Right atrium auricular region (tissue), 2 donors: ENCODE measurements at regions not wholly inside any gene's neighbourhood (a gene's known extent, or its start where the extent isn't known, plus 50 kb on each side); places are given as distances from the start of the nearest gene placed in this dataset.
"Not testable (repeated sequence)": the region's sequence is repeated elsewhere in the genome, so short reads cannot be mapped to it uniquely, and the experiment has no call there.

ENCODE experiments used
- DNase-seq: peaks from one replicate; pipeline ENCODE4 v3.0.0-alpha.2; 2019; ENCODE audit warnings: low spot score
- H3K27ac ChIP-seq, 2 donors: fragments of 200-600 bp; sonication (generic); 1 replicate in 1 of 2; 2 replicates in 1 of 2; pipeline ENCODE4 v1.5.1; 2016 to 2019
- H3K27me3 ChIP-seq, 2 donors: fragments of 200-600 bp; sonication (generic); one replicate each; pipeline versions ENCODE4 v1.5.1 to v1.6.0; 2017 to 2019
- H3K36me3 ChIP-seq: fragments of 200-600 bp; sonication (generic); one replicate; pipeline ENCODE4 v1.5.1; 2016
- H3K4me1 ChIP-seq, 2 donors: fragments of 200-600 bp; sonication (generic); one replicate each; pipeline versions ENCODE4 v1.5.1 to v1.6.0; 2017 to 2019
- H3K4me3 ChIP-seq, 2 donors: fragments of 200-600 bp; sonication (generic); 1 replicate in 1 of 2; 2 replicates in 1 of 2; pipeline ENCODE4 v1.5.1; 2017 to 2019; ENCODE audit warnings: mild to moderate bottlenecking in 1 of 2, moderate library complexity in 1 of 2
- H3K9me3 ChIP-seq, 2 donors: fragments of 200-600 bp; sonication (generic); one replicate each; pipeline ENCODE4 v1.5.1; 2019
- TF ChIP-seq, protein P1 (sequence below), 2 donors: fragments of 200-600 bp; sonication (generic); IDR thresholded peaks; one replicate each; pipeline ENCODE4 v1.5.1; 2019; ENCODE audit warnings: antibody characterized with exemption in 2 of 2

DNA sequence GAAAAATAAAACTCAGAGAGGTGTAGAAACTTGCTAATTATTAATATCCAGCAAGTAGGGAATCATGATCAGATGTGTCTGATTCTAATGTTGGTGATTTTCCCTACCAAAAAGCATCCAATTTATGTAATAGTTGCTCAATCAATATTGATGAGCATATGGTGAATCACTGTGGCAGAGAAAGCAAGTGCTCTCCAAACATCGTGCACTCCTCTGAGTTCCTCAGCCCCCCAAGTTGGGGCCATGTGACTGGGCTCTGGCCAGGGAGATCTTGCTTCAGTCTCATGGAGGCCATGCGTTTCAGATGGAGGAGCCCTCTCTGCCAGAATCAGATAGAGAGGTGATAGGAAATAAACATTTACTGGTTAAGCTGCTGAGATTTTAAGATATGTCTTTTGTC lies 133.2 kb upstream of the LY86 start:
- Histone ChIP-seq H3K4me3 (no peak overlapping the region), H3K36me3 (no peaks in the 10 kb centered on the region), H3K27ac (no peak overlapping the region), H3K27me3 (no peaks in the 10 kb centered on the region), H3K4me1 (peaks cover 0 to 23% of the 10 kb centered on the region in 2 donors), H3K9me3 (no peaks in the 10 kb centered on the region)
- DNase-seq, result no peak
- TF ChIP-seq, protein P1, sequence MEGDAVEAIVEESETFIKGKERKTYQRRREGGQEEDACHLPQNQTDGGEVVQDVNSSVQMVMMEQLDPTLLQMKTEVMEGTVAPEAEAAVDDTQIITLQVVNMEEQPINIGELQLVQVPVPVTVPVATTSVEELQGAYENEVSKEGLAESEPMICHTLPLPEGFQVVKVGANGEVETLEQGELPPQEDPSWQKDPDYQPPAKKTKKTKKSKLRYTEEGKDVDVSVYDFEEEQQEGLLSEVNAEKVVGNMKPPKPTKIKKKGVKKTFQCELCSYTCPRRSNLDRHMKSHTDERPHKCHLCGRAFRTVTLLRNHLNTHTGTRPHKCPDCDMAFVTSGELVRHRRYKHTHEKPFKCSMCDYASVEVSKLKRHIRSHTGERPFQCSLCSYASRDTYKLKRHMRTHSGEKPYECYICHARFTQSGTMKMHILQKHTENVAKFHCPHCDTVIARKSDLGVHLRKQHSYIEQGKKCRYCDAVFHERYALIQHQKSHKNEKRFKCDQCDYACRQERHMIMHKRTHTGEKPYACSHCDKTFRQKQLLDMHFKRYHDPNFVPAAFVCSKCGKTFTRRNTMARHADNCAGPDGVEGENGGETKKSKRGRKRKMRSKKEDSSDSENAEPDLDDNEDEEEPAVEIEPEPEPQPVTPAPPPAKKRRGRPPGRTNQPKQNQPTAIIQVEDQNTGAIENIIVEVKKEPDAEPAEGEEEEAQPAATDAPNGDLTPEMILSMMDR (IDR thresholded peaks at IDR 0.05), result no peak

DNA sequence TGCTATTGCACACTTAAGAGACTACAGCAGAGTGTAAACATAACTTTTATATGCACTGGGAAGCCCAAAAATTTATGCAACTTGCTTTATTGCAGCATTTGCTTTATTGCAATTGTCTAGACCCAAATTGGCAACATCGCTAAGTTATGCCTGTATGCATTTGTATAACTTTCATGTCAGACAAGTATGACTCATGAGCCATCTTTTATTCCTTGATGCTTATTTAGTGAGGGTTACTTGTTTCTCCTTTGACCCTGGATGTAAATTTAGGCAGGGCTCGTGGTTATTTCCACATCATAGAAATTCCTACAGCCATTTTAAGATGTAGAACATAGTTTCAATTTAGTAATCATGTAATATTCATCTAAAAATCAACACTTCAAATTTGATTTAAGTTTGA lies 130.3 kb upstream of the LY86 start:
- TF ChIP-seq, protein P1 (IDR thresholded peaks at IDR 0.05), result no peak
- Histone ChIP-seq H3K4me1 (peaks cover 0 to 2% of the 10 kb centered on the region in 2 donors), H3K36me3 (no peaks in the 10 kb centered on the region), H3K27ac (no peak overlapping the region), H3K9me3 (no peaks in the 10 kb centered on the region), H3K4me3 (no peak overlapping the region), H3K27me3 (no peaks in the 10 kb centered on the region)
- DNase-seq, result no peak

DNA sequence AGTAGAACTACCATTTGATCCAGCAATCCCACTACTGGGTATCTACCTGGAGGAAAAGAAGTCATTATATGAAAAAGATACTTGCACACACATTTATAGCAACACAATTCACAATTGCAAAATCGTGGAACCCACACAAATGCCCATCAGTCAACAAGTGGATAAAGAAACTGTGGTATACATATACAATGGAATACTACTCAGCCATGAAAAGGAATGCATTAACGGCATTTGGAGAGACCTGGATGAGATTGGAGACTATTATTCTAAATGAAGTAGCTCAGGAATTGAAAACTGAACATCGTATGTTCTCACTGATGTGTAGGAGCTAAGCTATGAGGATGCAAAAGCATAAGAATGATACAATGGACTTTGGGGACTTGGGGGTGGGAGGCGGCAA lies 128.6 kb upstream of the LY86 start:
- not testable (repeated sequence) for H3K27me3 ChIP-seq, H3K9me3 ChIP-seq, DNase-seq, H3K4me1 ChIP-seq, H3K36me3 ChIP-seq, H3K4me3 ChIP-seq, H3K27ac ChIP-seq

DNA sequence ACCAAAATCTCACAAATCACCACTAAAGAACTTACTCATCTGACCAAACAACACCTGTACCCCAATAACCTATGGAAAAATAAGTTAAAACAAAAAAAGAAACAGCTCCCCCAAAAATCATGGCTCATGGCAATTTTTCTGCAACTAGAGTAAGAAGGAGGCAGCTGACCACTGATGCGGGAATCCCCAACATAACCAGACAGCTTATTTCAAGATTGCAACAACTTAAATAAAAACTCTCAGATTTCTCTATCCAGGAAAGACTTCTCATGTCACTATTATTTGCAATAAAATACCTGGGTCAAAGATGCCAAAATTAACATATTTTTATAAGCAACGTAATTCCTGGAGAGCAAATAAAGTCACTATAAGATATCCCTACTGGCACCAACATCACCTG lies 128.1 kb upstream of the LY86 start:
- Histone ChIP-seq H3K9me3 (no peaks in the 10 kb centered on the region), H3K4me1 (no peaks in the 10 kb centered on the region), H3K36me3 (no peaks in the 10 kb centered on the region), H3K4me3 (no peak overlapping the region), H3K27ac (no peak overlapping the region), H3K27me3 (no peaks in the 10 kb centered on the region)
- TF ChIP-seq, protein P1 (IDR thresholded peaks at IDR 0.05), result no peak
- DNase-seq, result no peak

DNA sequence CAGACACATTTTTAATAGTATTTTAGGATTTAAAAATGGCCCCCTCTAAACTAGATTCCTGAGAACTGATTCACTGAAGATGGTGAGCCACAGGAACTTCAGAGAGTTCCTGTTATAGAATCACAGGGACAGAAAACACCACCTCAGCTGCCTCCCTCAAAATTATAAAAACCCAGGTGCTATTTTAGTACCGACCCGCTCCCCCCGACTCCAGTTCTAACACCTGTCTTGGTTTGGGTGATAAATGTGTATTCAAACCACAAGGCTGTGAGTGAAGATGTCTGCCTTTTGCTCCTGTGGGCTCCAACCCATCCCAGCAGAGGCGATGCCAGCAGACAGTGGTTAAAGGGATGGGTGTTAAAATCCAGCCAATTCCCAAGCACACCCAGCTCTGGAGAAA lies 127.4 kb upstream of the LY86 start:
- H3K4me3 ChIP-seq, result no peak overlapping the region
- no peaks in the 10 kb centered on the region for H3K36me3 ChIP-seq
- no peaks in the 10 kb centered on the region for H3K9me3 ChIP-seq
- no peak for DNase-seq
- H3K27ac ChIP-seq, result no peak overlapping the region
- TF ChIP-seq, protein P1 (IDR thresholded peaks at IDR 0.05), result no peak
- no peaks in the 10 kb centered on the region for H3K4me1 ChIP-seq
- no peaks in the 10 kb centered on the region for H3K27me3 ChIP-seq

DNA sequence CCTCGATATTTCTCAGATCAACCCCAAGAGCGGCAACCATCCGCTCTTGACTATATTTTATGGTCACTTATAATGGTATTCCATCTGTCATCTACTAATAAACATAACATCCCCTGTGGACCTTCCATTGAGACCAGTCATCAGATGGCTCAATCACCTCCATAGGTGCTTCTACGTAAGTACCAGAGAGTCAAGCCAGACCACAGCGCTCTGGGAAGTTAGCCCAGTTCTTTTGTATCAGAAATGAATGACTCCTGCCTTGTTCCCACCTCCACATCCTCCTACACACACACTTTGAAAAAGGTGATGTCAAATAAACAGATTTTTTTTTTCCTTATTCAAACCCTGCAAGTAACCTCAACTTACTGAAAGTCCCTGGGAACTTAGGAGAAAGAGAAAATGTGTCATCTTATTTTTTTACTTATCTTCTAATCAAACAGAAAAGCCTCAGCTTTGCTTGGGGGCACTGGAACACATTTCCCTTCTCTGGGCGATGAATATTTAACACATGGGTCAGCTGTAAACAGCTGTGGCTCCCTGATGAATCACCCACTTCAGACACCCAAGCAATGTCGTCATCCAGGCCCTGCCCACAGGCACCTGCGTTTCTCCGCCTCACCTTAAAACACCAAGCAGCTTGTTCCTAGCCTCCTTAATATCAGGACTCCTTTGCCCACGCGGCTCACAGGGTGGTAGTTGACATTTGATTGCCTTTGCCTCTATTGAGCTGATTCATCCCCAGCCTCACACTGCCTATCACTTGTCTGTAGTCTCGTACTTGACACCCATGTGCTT lies 121.4 kb upstream of the LY86 start:
- Histone ChIP-seq H3K27me3 (no peaks in the 10 kb centered on the region), H3K36me3 (no peaks in the 10 kb centered on the region), H3K9me3 (peaks cover 6 to 10% of the 10 kb centered on the region in 2 donors), H3K4me3 (no peak overlapping the region), H3K27ac (no peak overlapping the region), H3K4me1 (no peaks in the 10 kb centered on the region)
- no peak for DNase-seq
- TF ChIP-seq, protein P1 (IDR thresholded peaks at IDR 0.05), result no peak
